Esophagus (tissue), 2 donors: ENCODE measurements at regions not wholly inside any gene's neighbourhood (a gene's known extent, or its start where the extent isn't known, plus 50 kb on each side); places are given as distances from the start of the nearest gene placed in this dataset.

Experiments used
- H3K27ac ChIP-seq, 2 donors: one replicate each; pipeline ENCODE4 v1.5.1; 2013; ENCODE audit warnings: low read depth in 2 of 2, mild to moderate bottlenecking in 2 of 2, inconsistent platforms in 1 of 2, low read length in 1 of 2, moderate library complexity in 1 of 2
- H3K27me3 ChIP-seq, 2 donors: one replicate each; pipeline ENCODE4 v1.6.1; 2013; ENCODE audit warnings: low read length in 2 of 2, control low read depth in 1 of 2, mild to moderate bottlenecking in 1 of 2; ENCODE audit not compliant: insufficient read depth in 2 of 2, control insufficient read depth in 1 of 2
- H3K36me3 ChIP-seq, 2 donors: one replicate each; pipeline ENCODE4 v1.6.1; 2013; ENCODE audit warnings: low read length in 1 of 2; ENCODE audit not compliant: control insufficient read depth in 2 of 2, insufficient read depth in 2 of 2
- H3K4me1 ChIP-seq, 2 donors: one replicate each; pipeline ENCODE4 v1.6.1; 2013; ENCODE audit warnings: low read length in 1 of 2; ENCODE audit not compliant: control insufficient read depth in 2 of 2, insufficient read depth in 2 of 2
- H3K4me3 ChIP-seq, 2 donors: one replicate each; pipeline ENCODE4 v1.5.1; 2013; ENCODE audit warnings: low read length in 2 of 2, mild to moderate bottlenecking in 2 of 2, low read depth in 1 of 2, moderate library complexity in 1 of 2
- H3K9me3 ChIP-seq, 2 donors: one replicate each; pipeline ENCODE4 v1.6.1; 2013; ENCODE audit warnings: mild to moderate bottlenecking in 2 of 2, low read depth in 1 of 2, low read length in 1 of 2, moderate library complexity in 1 of 2; ENCODE audit not compliant: control insufficient read depth in 2 of 2, insufficient read depth in 1 of 2
- WGBS, 2 donors: extraction: QIAGEN DNeasy Blood & Tissue Kit; methylation state at CpG; one replicate each; pipeline ENCODE4 v1.1.7; 2013; 5-methylcytosine and 5-hydroxymethylcytosine counted together
- donor health status: healthy with polysubstance abuse.
- donor health status: Bipolar disorder and iron deficiency.

DNA sequence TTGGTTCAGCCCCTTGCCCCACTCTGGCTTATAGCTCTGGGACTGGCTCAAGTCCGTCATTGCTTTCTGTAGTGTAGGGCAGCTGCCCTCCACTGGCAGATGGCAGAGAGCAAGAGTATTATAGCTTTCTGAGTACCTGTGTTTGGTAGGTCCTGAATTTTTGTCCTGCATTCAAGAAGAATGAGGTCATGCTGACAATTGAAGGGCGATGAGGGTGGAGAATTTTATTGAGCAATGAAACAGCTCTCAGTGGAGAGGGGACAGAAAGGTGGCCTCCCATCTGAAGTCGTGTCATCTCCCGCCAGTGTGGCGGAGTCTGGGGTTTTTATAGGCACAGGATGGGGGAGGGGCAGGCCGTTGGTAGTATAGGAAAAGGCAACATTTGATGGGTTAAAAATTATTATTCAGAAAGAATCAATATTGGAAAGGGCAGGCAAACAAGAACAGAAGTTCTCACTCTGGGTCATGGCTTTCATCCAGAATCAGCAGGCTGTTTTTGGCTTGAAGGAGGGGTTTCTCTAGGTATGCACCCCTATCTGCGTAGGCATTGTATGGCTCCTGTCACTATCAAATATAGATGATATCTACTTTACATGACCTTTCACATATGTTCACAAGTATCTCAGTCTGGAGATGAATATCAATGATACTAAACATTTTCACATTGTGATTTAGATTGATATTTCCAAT lies 1239.7 kb upstream of the ALCAM start:
- Histone ChIP-seq H3K4me3 (no peak overlapping the region), H3K27me3 (no peaks in the 10 kb centered on the region), H3K4me1 (no peaks in the 10 kb centered on the region), H3K36me3 (no peaks in the 10 kb centered on the region), H3K9me3 (peaks cover 3% of the 10 kb centered on the region in 2 donors), H3K27ac (no peak overlapping the region)
- 86 to 88% methylated on average over 7 of the region's 7 CpGs for whole genome bisulfite sequencing, 2 donors

DNA sequence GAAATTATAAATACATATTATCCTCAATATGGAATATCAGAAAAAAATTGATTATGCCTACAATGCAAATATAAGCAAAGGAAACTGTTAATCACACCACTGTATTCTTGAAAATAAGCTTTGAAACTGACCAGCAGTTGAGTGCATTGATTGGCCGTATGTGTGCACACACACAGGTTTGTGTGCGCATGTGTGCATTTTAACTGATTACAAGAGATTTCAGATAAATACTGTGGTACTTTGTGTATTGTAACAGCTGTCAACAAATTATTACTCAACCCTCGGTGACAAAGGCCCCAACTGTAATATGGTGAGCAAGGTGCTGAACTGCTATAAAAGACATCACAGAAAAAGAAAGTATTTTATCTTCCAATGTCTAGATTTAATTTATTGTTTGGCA lies 1238.9 kb upstream of the ALCAM start:
- Histone ChIP-seq H3K27ac (no peak overlapping the region), H3K27me3 (no peaks in the 10 kb centered on the region), H3K4me1 (no peaks in the 10 kb centered on the region), H3K36me3 (no peaks in the 10 kb centered on the region), H3K9me3 (peaks cover 3% of the 10 kb centered on the region in 2 donors), H3K4me3 (no peak overlapping the region)
- WGBS, 2 donors, result 68 to 78% methylated on average over 3 of the region's 3 CpGs

DNA sequence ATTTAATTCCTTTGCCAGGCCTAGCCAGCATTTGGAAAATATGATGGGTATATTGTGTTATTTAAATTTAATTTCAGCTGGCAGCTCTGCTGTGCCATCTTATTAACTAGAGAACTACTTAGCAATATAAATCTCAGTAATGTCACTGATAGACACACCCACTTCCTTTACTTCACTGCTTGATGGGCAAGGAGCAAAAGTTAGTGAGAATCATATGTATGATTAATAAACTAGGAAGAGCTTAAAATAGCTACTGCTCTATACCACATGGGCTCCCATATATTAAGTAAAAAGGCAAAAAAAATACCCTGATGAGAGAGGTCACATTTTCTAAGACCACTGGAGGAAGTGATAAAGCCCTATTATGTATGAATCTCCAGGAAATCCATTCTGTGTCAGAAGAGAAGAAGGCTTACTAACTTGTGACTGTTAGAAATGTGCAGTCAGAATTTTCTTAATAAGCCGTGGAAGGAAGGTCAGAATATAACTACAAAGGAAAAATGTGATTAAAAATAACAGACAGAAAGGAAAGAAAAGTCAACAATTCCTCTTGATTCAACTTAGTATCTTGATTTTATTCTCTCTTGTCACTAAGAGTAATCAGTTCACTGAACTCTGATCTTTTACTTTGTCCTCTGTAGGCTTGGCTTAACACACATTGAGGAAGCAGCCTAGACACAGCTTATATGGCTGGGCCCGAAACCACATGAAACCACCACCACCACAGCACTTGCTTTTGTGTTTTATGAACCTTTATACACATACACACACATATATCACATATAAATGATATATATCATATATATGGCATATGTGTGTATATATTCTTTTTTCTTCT lies 1233.9 kb upstream of the ALCAM start:
- Histone ChIP-seq H3K4me3 (no peak overlapping the region), H3K27ac (no peak overlapping the region), H3K36me3 (no peaks in the 10 kb centered on the region), H3K4me1 (no peaks in the 10 kb centered on the region), H3K9me3 (no peaks in the 10 kb centered on the region), H3K27me3 (no peaks in the 10 kb centered on the region)
- 65 to 69% methylated on average over 2 of the region's 2 CpGs for whole genome bisulfite sequencing, 2 donors

DNA sequence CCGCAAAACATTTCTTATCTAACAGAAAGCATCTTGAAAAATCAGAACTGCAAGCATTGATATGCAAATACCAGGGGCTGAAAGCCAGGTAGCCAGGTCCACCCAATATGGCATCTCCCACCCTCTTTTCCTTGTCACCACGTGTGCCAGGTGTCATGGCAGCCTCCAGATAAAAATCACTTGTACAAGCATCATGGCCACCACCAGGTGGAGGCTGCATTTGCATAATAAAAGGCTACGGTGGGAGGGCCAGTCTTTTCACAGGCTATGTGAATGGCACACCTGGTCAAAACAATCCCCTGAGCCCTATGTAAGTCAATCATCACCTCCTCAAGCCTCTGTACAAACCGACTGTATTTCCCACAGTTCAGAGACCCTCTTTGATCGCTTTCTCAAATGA lies 1233.1 kb upstream of the ALCAM start:
- Histone ChIP-seq H3K36me3 (no peaks in the 10 kb centered on the region), H3K4me3 (no peak overlapping the region), H3K27ac (no peak overlapping the region), H3K9me3 (no peaks in the 10 kb centered on the region), H3K4me1 (no peaks in the 10 kb centered on the region), H3K27me3 (no peaks in the 10 kb centered on the region)
- 78 to 82% methylated on average over 5 of the region's 5 CpGs for WGBS, 2 donors

DNA sequence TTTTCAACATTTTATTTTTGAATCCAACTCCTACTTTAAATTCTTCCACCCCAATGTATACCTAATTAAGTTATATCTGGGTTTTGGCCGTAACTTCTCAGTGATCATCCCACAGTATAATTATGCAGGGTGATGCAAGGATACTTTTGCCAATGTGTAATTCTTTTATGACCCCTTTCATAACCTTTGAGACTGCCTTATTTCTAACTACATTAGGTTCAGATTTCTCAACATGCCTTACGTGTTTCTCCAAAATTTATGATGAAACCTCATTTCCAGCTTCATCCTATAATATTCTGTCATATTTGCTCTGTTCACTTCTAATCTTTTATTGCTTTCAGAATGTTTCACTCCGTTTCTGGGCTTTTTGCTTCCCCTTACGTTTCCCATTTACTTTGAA lies 1229.6 kb upstream of the ALCAM start:
- WGBS, 2 donors, result 72 to 74% methylated on average over 4 of the region's 4 CpGs
- H3K36me3 ChIP-seq, result no peaks in the 10 kb centered on the region
- no peaks in the 10 kb centered on the region for H3K9me3 ChIP-seq
- no peak overlapping the region for H3K27ac ChIP-seq
- H3K27me3 ChIP-seq, result no peaks in the 10 kb centered on the region
- H3K4me3 ChIP-seq, result no peak overlapping the region
- no peaks in the 10 kb centered on the region for H3K4me1 ChIP-seq

DNA sequence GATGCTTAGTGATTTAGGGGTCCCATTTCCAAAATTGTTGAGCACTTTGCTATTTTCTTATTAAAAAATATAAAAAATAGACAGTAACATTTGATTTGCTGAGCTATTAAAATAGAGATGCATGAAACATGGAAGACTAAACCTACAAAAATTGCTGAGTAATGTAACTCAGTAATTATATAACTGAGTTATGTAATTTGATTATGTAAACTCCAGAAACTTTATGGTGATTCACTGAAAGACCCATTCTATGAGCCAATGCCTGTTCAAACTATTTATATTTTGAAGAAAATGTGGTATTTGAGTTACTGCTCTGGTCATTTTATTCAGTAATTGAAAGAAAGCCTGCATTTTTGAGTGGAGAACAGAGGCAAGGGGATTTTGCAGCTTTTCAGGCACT lies 1221.5 kb upstream of the ALCAM start:
- H3K9me3 ChIP-seq, result no peaks in the 10 kb centered on the region
- no peak overlapping the region for H3K4me3 ChIP-seq
- no peak overlapping the region for H3K27ac ChIP-seq
- no peaks in the 10 kb centered on the region for H3K36me3 ChIP-seq
- no peaks in the 10 kb centered on the region for H3K4me1 ChIP-seq
- H3K27me3 ChIP-seq, result no peaks in the 10 kb centered on the region

DNA sequence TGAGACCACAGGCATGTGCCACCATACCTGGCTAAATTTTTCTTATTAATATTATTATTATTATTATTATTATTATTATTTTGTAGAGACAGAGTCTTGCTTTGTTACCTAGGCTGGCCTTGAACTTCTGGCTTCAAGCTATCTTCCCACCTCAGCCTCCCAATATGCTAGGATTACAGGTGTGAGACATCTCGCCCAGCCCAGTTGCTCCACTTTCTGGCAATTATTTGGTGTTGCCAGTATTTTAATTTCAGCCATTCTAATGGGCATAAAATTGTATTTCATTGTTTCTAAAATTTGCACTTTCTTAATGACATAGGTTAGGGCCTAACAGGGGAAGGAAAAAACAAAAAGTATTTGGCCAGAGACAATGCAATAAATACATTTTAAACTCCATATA lies 1217.6 kb upstream of the ALCAM start:
- H3K27me3 ChIP-seq, result no peaks in the 10 kb centered on the region
- WGBS, 2 donors, result 75 to 83% methylated on average over 1 of the region's 1 CpG
- H3K9me3 ChIP-seq, result no peaks in the 10 kb centered on the region
- no peaks in the 10 kb centered on the region for H3K4me1 ChIP-seq
- H3K27ac ChIP-seq, result no peak overlapping the region
- H3K4me3 ChIP-seq, result no peak overlapping the region
- H3K36me3 ChIP-seq, result no peaks in the 10 kb centered on the region

DNA sequence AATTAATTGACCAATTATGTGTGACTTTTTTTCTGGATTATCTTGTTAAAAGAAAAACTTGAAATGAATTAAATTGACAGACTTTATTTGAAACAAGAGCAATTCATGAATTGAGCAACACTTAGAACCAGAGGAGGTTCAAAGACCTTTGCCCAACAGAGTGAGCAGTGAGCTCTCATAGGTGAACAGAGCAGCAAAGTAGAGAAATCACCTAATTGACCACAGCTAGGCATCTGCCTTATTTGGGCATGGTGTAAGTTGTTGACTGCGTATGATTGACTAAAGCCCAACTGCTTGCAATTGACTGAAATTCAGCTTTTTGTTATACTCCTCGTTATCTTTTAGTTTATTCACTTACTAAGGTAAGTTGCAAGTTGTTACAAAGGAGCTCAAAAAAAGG lies 1216.0 kb upstream of the ALCAM start:
- H3K27me3 ChIP-seq, result no peaks in the 10 kb centered on the region
- no peak overlapping the region for H3K4me3 ChIP-seq
- H3K9me3 ChIP-seq, result no peaks in the 10 kb centered on the region
- H3K36me3 ChIP-seq, result no peaks in the 10 kb centered on the region
- H3K4me1 ChIP-seq, result no peaks in the 10 kb centered on the region
- H3K27ac ChIP-seq, result no peak overlapping the region
- 78 to 83% methylated on average over 2 of the region's 2 CpGs for WGBS, 2 donors

DNA sequence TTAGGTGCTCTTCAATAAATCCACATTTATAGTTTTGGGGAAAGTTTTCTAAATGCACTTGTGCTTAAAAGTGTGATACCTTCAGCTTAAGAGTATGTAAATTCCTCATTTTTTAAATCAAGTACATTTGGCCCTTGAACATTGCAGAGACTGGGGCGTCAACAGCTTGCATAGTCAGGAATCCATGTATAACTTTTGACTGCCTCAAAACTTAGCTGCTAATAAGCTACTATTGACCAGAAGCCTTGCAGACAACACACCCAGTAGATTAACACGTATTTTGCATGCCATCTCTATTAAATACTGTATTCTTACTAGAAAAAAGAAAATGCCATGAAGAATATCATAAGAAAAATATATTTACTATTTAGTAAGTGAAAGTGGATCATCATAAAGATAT lies 1211.8 kb upstream of the ALCAM start:
- WGBS, 2 donors, result 36 to 43% methylated on average over 2 of the region's 2 CpGs
- Histone ChIP-seq H3K36me3 (no peaks in the 10 kb centered on the region), H3K27ac (no peak overlapping the region), H3K27me3 (no peaks in the 10 kb centered on the region), H3K4me1 (no peaks in the 10 kb centered on the region), H3K4me3 (no peak overlapping the region), H3K9me3 (no peaks in the 10 kb centered on the region)

DNA sequence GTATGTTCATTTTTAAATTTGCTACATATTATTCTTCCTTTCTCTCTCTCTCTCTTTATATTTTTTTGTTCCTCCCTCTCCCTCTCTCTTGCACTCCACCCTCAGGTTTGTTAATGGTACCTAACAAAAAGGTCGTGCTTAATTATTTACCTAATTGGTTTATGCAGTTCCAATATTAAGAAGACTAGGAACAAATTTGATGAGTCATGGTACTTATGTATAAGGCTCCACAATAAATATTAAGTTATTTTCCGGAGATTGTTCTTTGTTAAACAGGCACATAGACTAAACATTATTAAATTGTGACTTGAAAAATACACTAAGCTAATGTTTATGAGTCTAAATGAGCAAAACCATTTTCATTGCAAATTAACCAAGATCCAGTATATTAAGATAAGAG lies 1200.8 kb upstream of the ALCAM start:
- no peak overlapping the region for H3K27ac ChIP-seq
- H3K4me3 ChIP-seq, result no peak overlapping the region
- H3K4me1 ChIP-seq, result no peaks in the 10 kb centered on the region
- WGBS, 2 donors, result 84 to 87% methylated on average over 2 of the region's 2 CpGs
- no peaks in the 10 kb centered on the region for H3K27me3 ChIP-seq
- peaks cover 0 to 2% of the 10 kb centered on the region in 2 donors for H3K9me3 ChIP-seq
- H3K36me3 ChIP-seq, result no peaks in the 10 kb centered on the region
